GM06990 (cell line): ENCODE measurements at regions not wholly inside any gene's neighbourhood (a gene's known extent, or its start where the extent isn't known, plus 50 kb on each side); places are given as distances from the start of the nearest gene placed in this dataset.

ENCODE experiments used
- DNase-seq: peaks from one replicate; pipeline ENCODE4 v3.0.0-alpha.2; 2011; ENCODE audit not compliant: insufficient read length; ENCODE audit errors: extremely low read depth
- H3K27me3 ChIP-seq: replicated peaks from 2 replicates; pipeline ENCODE4 v1.6.0; 2011; ENCODE audit warnings: low read length; ENCODE audit not compliant: control insufficient read depth, insufficient read depth
- H3K36me3 ChIP-seq: 2 replicates; pipeline ENCODE4 v1.5.1; 2011; ENCODE audit warnings: low read length; ENCODE audit not compliant: control insufficient read depth, insufficient read depth
- H3K4me3 ChIP-seq: replicated peaks from 2 replicates; pipeline ENCODE4 v1.5.1; 2011; ENCODE audit warnings: low read depth, mild to moderate bottlenecking, control low read depth, low read length
- CTCF ChIP-seq: IDR thresholded peaks from 2 replicates; pipeline ENCODE4 v1.5.1; 2011; ENCODE audit warnings: low read length, control low read depth, mild to moderate bottlenecking, inconsistent platforms; ENCODE audit not compliant: insufficient read depth, poor library complexity, severe bottlenecking

DNA sequence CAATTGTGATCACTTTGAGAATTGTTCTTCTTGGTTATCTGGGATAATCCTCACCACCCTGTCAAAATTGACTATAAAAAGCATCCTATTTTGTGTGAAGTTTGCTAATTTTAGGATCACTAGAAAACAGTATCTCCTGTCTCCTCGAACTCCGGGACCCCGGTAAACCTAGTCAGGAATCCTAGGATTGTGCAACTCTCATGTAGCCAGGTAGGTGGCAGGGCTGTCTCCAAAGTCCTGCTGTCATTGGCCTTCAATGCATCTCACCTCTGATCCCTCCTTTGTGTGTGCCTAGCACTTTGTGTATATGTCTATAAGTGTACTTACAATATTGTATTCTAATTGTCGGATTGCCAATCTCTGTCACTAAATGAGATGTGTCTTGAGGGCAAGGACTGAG lies 1564.8 kb downstream of the RPA4 start:
- no peak overlapping the region for H3K4me3 ChIP-seq
- no peak for DNase-seq
- no peaks in the 10 kb centered on the region for H3K36me3 ChIP-seq
- H3K27me3 ChIP-seq: no peaks in the 10 kb centered on the region
- no peak for TF ChIP-seq CTCF

GRCh38 chrX:98452456-98452855 lies 1568.7 kb downstream of the RPA4 start:
- DNase-seq: no peak
- TF ChIP-seq CTCF: no peak
- Histone ChIP-seq H3K4me3 (no peak overlapping the region), H3K36me3 (no peaks in the 10 kb centered on the region), H3K27me3 (no peaks in the 10 kb centered on the region)

DNA sequence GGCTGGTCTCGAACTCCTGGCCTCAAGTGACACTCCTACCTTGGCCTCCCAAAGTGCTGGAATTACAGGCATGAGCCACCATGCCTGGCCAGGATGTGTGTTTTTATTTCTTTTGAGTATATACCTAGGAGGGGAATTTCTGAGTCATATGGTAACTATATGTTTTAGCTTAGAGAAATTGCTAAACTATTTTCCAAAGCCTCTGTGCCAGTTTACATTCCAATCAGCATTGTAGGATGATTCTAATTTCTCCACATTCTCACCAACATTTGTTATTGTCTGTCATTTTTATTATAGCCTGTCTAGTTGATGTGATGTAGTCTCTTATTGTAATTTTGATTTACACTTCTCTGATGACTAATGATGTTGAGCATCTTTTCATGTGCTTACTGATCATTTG lies 1576.0 kb downstream of the RPA4 start:
- Histone ChIP-seq H3K36me3 (no peaks in the 10 kb centered on the region), H3K27me3 (no peaks in the 10 kb centered on the region), H3K4me3 (no peak overlapping the region)
- DNase-seq: no peak
- TF ChIP-seq CTCF: no peak

- DNase-seq: no peak
- Histone ChIP-seq H3K36me3 (no peaks in the 10 kb centered on the region), H3K4me3 (no peak overlapping the region)
Observed at GRCh38 chrX:98480606-98481005, 1596.9 kb downstream of the RPA4 start.

GRCh38 chrX:98481636-98482035 lies 1597.9 kb downstream of the RPA4 start:
- TF ChIP-seq CTCF: no peak

More at GRCh38 chrX:98480606-98481005, 1596.9 kb downstream of the RPA4 start:
- no peaks in the 10 kb centered on the region for H3K27me3 ChIP-seq
- no peak for TF ChIP-seq CTCF

GRCh38 chrX:98490670-98491069 lies 1607.0 kb downstream of the RPA4 start:
- TF ChIP-seq CTCF: no peak
- H3K27me3 ChIP-seq: no peaks in the 10 kb centered on the region
- H3K36me3 ChIP-seq: no peaks in the 10 kb centered on the region
- no peak overlapping the region for H3K4me3 ChIP-seq
- DNase-seq: no peak

More at GRCh38 chrX:98481636-98482035, 1597.9 kb downstream of the RPA4 start:
- no peaks in the 10 kb centered on the region for H3K36me3 ChIP-seq
- no peak for DNase-seq
- H3K27me3 ChIP-seq: no peaks in the 10 kb centered on the region
- no peak overlapping the region for H3K4me3 ChIP-seq
